GM21360 (cell line): ENCODE measurements at regions not wholly inside any gene's neighbourhood (a gene's known extent, or its start where the extent isn't known, plus 50 kb on each side); places are given as distances from the start of the nearest gene placed in this dataset.

Experiments
- ATAC-seq: cut with Tn5 transposase; IDR thresholded peaks from one replicate; pipeline ENCODE4 v1.9.1; 2021; ENCODE audit warnings: mild to moderate bottlenecking, moderate library complexity; ENCODE audit not compliant: unreplicated experiment

DNA sequence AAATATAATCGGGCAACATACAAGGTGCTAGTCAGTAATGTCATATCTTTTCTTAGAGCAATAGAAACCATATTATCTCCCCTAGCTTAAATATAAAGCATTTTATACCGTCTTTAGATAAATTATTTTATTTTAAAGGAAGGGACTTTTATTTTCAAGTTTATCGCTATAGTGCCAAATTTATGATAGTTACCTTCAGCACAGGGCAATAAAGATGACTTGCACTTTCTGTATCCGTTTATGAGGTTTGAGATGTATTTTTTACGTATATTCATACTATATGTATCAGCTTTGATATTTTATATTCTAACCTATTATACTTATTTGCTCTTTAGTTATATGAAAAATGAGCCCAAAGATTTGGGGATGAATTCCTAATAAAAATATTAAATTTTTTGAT, 61.6 kb upstream of the CARD18 start:
- no peak for ATAC-seq

- ATAC-seq: no peak
Observed at GRCh38 chr11:105197071-105197815, 57.7 kb upstream of the CARD18 start.

DNA sequence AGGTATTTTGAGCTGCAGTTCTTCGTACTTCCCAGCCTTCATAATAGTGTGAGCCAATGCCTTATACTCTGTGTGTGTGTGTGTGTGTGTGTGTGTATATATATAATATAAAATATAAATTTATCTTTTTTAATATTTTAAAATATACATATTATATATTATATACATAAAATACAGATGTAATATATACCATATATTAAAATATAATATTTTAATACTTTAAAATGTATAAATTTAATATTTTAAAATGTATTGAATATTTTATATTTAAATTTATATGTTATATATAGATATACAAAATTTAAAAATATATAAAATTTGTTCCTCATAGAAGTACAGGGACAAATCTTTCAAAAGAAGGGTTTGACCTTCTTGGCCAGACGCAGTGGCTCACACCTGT, 53.7 kb upstream of the CARD18 start:
- no peak for ATAC-seq

DNA sequence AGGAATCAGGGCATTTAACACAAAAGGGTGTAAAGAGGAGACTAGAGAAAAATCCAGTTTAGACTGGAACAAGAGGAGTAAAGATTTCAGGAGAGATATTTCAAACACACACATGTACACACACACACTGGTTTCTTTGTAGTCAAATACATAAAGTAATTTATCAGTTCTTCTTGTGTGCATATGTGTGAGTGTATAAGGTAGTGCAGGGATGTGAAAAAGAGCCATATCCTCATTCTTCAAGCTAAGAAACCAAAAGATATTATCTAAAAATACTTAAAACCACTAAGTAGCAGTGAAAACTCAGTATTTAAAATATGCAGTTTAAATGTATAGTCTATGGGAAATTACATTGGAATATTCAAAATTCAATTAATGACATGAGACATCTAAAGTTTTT, 52.5 kb upstream of the CARD18 start:
- ATAC-seq: no peak

DNA sequence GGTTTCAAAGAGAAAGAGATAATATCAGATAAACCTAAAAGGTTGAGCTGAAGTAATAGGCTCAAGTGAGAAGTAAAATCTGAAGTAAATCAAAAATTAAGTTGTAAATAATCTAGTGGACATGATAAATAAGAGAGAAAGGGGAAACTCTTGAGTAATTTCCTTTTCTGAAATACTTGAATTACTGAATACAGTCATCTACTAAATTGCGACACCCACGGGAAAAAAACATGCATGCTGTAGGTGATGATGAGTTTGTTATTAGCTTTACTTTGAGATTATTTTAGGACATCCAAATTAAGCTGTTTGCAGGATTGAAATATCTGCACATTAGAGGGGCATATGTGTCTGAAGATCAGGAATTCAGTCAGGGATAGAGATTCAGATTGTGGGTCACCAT, 50.0 kb upstream of the CARD18 start:
- no peak for ATAC-seq
